K562 (cell line): ENCODE measurements at regions not wholly inside any gene's neighbourhood (a gene's known extent, or its start where the extent isn't known, plus 50 kb on each side); places are given as distances from the start of the nearest gene placed in this dataset.

Experiments
- ATAC-seq: fragments of 200-7000 bp; cut with Tn5 transposase; 3 replicates; pipeline ENCODE4 v1.9.1; 2020; ENCODE audit warnings: moderate library complexity
- BruUV-seq: library from RNA; stranded (reverse); fragments of 400-500 nt; replicated peaks from 2 replicates; lab custom pipeline; 2021; lab: Mats Ljungman, UMichigan
- CTCF ChIA-PET: fragments of 300-600 bp; formaldehyde crosslinking; extraction: SDS; loops from one replicate; lab custom pipeline; 2021; ENCODE audit warnings: low intra/inter-chr PET ratio; lab: Yijun Ruan, JAX
- POLR2A ChIA-PET: fragments of 300-600, 350-650 bp; sonication (Branson Sonifier 250); formaldehyde crosslinking; extraction: SDS; loops from one replicate; lab custom pipeline; 2021; ENCODE audit warnings: antibody characterized with exemption, inconsistent platforms; lab: Yijun Ruan, JAX
- DNase-seq, 4 experiments: peaks; one replicate each; pipeline versions ENCODE4 v3.0.0 to v3.0.0-alpha.2; 2011 to 2018; ENCODE audit warnings: low spot score in 3 of 4, mixed read lengths in 3 of 4; ENCODE audit errors: extremely low read depth in 1 of 4
- FAIRE-seq: peaks from 2 replicates; lab custom pipeline; 2011; peaks lifted over from hg19 to GRCh38; lab: Jason Lieb, UNC
- H2AFZ ChIP-seq: 2 replicates; pipeline ENCODE4 v1.6.0; 2011; ENCODE audit warnings: low read depth, low read length, control low read depth, inconsistent platforms
- H3K27ac ChIP-seq: fragments of 200-600 bp; 3 replicates; pipeline ENCODE4 v1.8.0; 2011; ENCODE audit warnings: low read depth, mild to moderate bottlenecking, control low read depth, inconsistent platforms, low read length, moderate library complexity, mixed read lengths; ENCODE audit errors: extremely low read depth
- H3K27me3 ChIP-seq, 2 experiments: fragments of 300-600 bp in 1 of 2; 2 replicates in 1 of 2; 3 replicates in 1 of 2; pipeline versions ENCODE4 v1.6.0 to v1.8.0; 2011; ENCODE audit warnings: inconsistent platforms in 2 of 2, low read length in 2 of 2, mild to moderate bottlenecking in 1 of 2, mixed read lengths in 1 of 2, moderate library complexity in 1 of 2; ENCODE audit not compliant: control insufficient read depth in 2 of 2, insufficient read depth in 2 of 2
- H3K36me3 ChIP-seq: fragments of 300-600 bp; 3 replicates; pipeline ENCODE4 v1.8.0; 2011; ENCODE audit warnings: mild to moderate bottlenecking, low read length, inconsistent platforms; ENCODE audit not compliant: control insufficient read depth, insufficient read depth
- H3K4me1 ChIP-seq, 2 experiments: fragments of 200-600 bp in 1 of 2; replicated peaks in 1 of 2; 2 replicates in 1 of 2; 3 replicates in 1 of 2; pipeline versions ENCODE4 v1.5.1 to v1.8.0; 2011; ENCODE audit warnings: inconsistent platforms in 2 of 2, low read length in 2 of 2, mild to moderate bottlenecking in 1 of 2, mixed read lengths in 1 of 2, moderate library complexity in 1 of 2; ENCODE audit not compliant: control insufficient read depth in 2 of 2, insufficient read depth in 2 of 2
- H3K4me2 ChIP-seq: 2 replicates; pipeline ENCODE4 v1.6.1; 2011; ENCODE audit warnings: low read length, control low read depth, inconsistent platforms, mixed read lengths; ENCODE audit not compliant: insufficient read depth
- H3K4me3 ChIP-seq: fragments of 200-600 bp; sonication (generic), shearing (Covaris generic); 2 replicates; pipeline ENCODE4 v1.5.1; 2016; ENCODE audit warnings: control low read depth, inconsistent platforms
- H3K79me2 ChIP-seq: fragments of 200-600 bp; 3 replicates; pipeline ENCODE4 v1.8.0; 2011; ENCODE audit warnings: low read length, inconsistent platforms; ENCODE audit not compliant: control insufficient read depth, insufficient read depth
- H3K9ac ChIP-seq, 2 experiments: 2 replicates each; pipeline versions ENCODE4 v1.6.0 to v1.6.1; 2011; ENCODE audit warnings: low read depth in 2 of 2, low read length in 2 of 2, control low read depth in 1 of 2, inconsistent platforms in 1 of 2, mild to moderate bottlenecking in 1 of 2, mixed read lengths in 1 of 2; ENCODE audit not compliant: insufficient read depth in 1 of 2
- H3K9me1 ChIP-seq: one replicate; pipeline ENCODE4 v1.6.0; 2011; ENCODE audit warnings: inconsistent platforms, mild to moderate bottlenecking, low read length, moderate library complexity; ENCODE audit not compliant: control insufficient read depth, insufficient read depth
- H3K9me3 ChIP-seq: replicated peaks from 2 replicates; pipeline ENCODE4 v1.5.1; 2011; ENCODE audit warnings: low read depth, low read length, inconsistent platforms; ENCODE audit not compliant: control insufficient read depth, insufficient read depth
- H4K20me1 ChIP-seq: replicated peaks from 2 replicates; pipeline ENCODE4 v1.6.1; 2011; ENCODE audit warnings: low read length, inconsistent platforms, mixed read lengths; ENCODE audit not compliant: control insufficient read depth, insufficient read depth
- ARID4B ChIP-seq: sonication (generic); formaldehyde crosslinking; IDR thresholded peaks from 2 replicates; pipeline ENCODE4 v1.8.0; 2022; ENCODE audit warnings: mild to moderate bottlenecking, missing genetic modification reagents
- C11orf30 ChIP-seq: fragments of 450-650 bp; IDR thresholded peaks from 2 replicates; pipeline ENCODE4 v1.6.1; 2016; ENCODE audit warnings: low read depth, mild to moderate bottlenecking
- DNMT1 ChIP-seq: fragments of 450-650 bp; IDR thresholded peaks from 2 replicates; pipeline ENCODE4 v1.6.1; 2016; ENCODE audit warnings: antibody characterized with exemption, mild to moderate bottlenecking
- ELF2 ChIP-seq: fragments of 250-450 bp; sonication (Bioruptor Pico); IDR thresholded peaks from 2 replicates; pipeline ENCODE4 v1.5.0; 2021; ENCODE audit warnings: mild to moderate bottlenecking
- GTF2E2 ChIP-seq: fragments of 200-800 bp; sonication (Bioruptor generic); IDR thresholded peaks from 2 replicates; pipeline ENCODE4 v1.6.1; 2016; ENCODE audit warnings: missing genetic modification characterization, missing compliant biosample characterization
- RBFOX2 ChIP-seq: fragments of 200-400 bp; formaldehyde crosslinking; IDR thresholded peaks from 2 replicates; pipeline ENCODE4 v1.6.1; 2017; ENCODE audit warnings: low read depth, mild to moderate bottlenecking, low read length, moderate library complexity
- ZNF23 ChIP-seq: fragments of 250-450 bp; sonication (Bioruptor Pico); IDR thresholded peaks from 2 replicates; pipeline ENCODE4 v1.4.0; 2020; ENCODE audit warnings: mild to moderate bottlenecking
- WGBS: fragments of 100-300 bp; shearing (Covaris generic); methylation state at CpG from one replicate; pipeline ENCODE4 v1.1.6; 2016; ENCODE audit warnings: low coverage, mixed read lengths; ENCODE audit not compliant: insufficient coverage; ENCODE audit errors: missing lambda C conversion rate; 5-methylcytosine and 5-hydroxymethylcytosine counted together
- in situ Hi-C: fragments of 300-500 bp; cut with MboI; formaldehyde crosslinking; loops from 4 replicates; pipeline ENCODE4 v1.15.0; 2018; ENCODE audit warnings: inconsistent platforms, mixed read lengths
- intact Hi-C: fragments of 100-400 bp; cut with micrococcal nuclease; formaldehyde crosslinking; loops from 2 replicates; pipeline ENCODE4 v1.14.2; 2022

- H3K9ac ChIP-seq = no peak overlapping the region
- H3K4me1 ChIP-seq = no peaks in the 10 kb centered on the region
- no peaks in the 10 kb centered on the region for H3K79me2 ChIP-seq
- intact Hi-C loops (no loop called here), in situ Hi-C loops (no loop called here)
- POLR2A ChIA-PET = interaction anchor here (0.6 to 0.7 kb wide), 2 partner anchors 21 to 194 kb away, joined by 3 to 4 read pairs; no protein-coding TSS in a partner anchor
- no peak overlapping the region for H3K4me3 ChIP-seq
- H3K9me3 ChIP-seq = no peaks in the 10 kb centered on the region
- H3K27me3 ChIP-seq = peaks cover 0 to 9% of the 10 kb centered on the region in 2 experiments; a peak in 3 of 5 replicates
- no peaks in the 10 kb centered on the region for H3K36me3 ChIP-seq
- TF ChIP-seq RBFOX2 (no peak), DNMT1 (no peak), ARID4B (CRISPR knock-in tag) (no peak), GTF2E2 (tag) (no peak), C11orf30 (no peak), ELF2 (no peak), ZNF23 (CRISPR knock-in tag) (no peak)
- BruUV-seq = no TSS peak
- no peak overlapping the region for H3K4me2 ChIP-seq
- H2AFZ ChIP-seq = no peak overlapping the region
- CTCF ChIA-PET = no interaction called here
- H3K27ac ChIP-seq = no peak overlapping the region
- H3K9me1 ChIP-seq = no peaks in the 10 kb centered on the region
- FAIRE-seq (no peak), ATAC-seq (no peak), DNase-seq (no peak)
- H4K20me1 ChIP-seq = no peaks in the 10 kb centered on the region
- 3% methylated on average over 4 of the region's 4 CpGs for WGBS
Observed at GRCh38 chr15:39333896-39334295, 247.0 kb upstream of the THBS1 start.
